H9 (cell line): ENCODE measurements at regions not wholly inside any gene's neighbourhood (a gene's known extent, or its start where the extent isn't known, plus 50 kb on each side); places are given as distances from the start of the nearest gene placed in this dataset.

Source experiments
- DNase-seq: peaks from one replicate; pipeline ENCODE4 v3.0.0-alpha.2; 2017
- H2AFZ ChIP-seq: one replicate; pipeline ENCODE4 v1.6.1; 2013; ENCODE audit warnings: mild to moderate bottlenecking, low read length, control low read depth, moderate library complexity
- H2AK5ac ChIP-seq: 2 replicates; pipeline ENCODE4 v1.6.1; 2013; ENCODE audit warnings: low read length, control low read depth, mixed read lengths; ENCODE audit not compliant: insufficient read length
- H2BK120ac ChIP-seq: one replicate; pipeline ENCODE4 v1.6.1; 2013; ENCODE audit warnings: low read depth, mild to moderate bottlenecking, low read length, control low read depth, inconsistent platforms; ENCODE audit not compliant: poor library complexity, severe bottlenecking
- H2BK12ac ChIP-seq: 2 replicates; pipeline ENCODE4 v1.6.1; 2013; ENCODE audit warnings: low read length, control low read depth, mixed read lengths, low read depth; ENCODE audit not compliant: insufficient read length
- H2BK15ac ChIP-seq: 2 replicates; pipeline ENCODE4 v1.6.1; 2013; ENCODE audit warnings: low read depth, low read length, control low read depth
- H2BK20ac ChIP-seq: one replicate; pipeline ENCODE4 v1.6.1; 2013; ENCODE audit warnings: low read depth, mild to moderate bottlenecking, low read length, control low read depth, inconsistent platforms; ENCODE audit not compliant: poor library complexity, severe bottlenecking
- H2BK5ac ChIP-seq: 2 replicates; pipeline ENCODE4 v1.6.1; 2013; ENCODE audit warnings: low read length, control low read depth, mixed read lengths; ENCODE audit not compliant: insufficient read length
- H3K14ac ChIP-seq: 2 replicates; pipeline ENCODE4 v1.6.1; 2013; ENCODE audit warnings: low read length, control low read depth; ENCODE audit not compliant: insufficient read depth
- H3K18ac ChIP-seq: 2 replicates; pipeline ENCODE4 v1.6.1; 2013; ENCODE audit warnings: low read depth, mild to moderate bottlenecking, mixed read lengths, low read length, control low read depth; ENCODE audit not compliant: insufficient read length
- H3K23ac ChIP-seq: 2 replicates; pipeline ENCODE4 v1.6.1; 2013; ENCODE audit warnings: low read length, control low read depth, mixed read lengths, low read depth; ENCODE audit not compliant: insufficient read length
- H3K23me2 ChIP-seq: 2 replicates; pipeline ENCODE4 v1.6.1; 2013; ENCODE audit warnings: low read depth, mild to moderate bottlenecking, mixed read lengths, low read length, control low read depth; ENCODE audit not compliant: insufficient read length, poor library complexity, severe bottlenecking
- H3K27ac ChIP-seq: 2 replicates; pipeline ENCODE4 v1.5.1; 2013; ENCODE audit warnings: low read length, control low read depth, mixed read lengths, low read depth; ENCODE audit not compliant: insufficient read length
- H3K27me3 ChIP-seq: 2 replicates; pipeline ENCODE4 v1.6.1; 2013; ENCODE audit warnings: low read length, control low read depth, inconsistent platforms; ENCODE audit not compliant: insufficient read depth
- H3K4ac ChIP-seq: 2 replicates; pipeline ENCODE4 v1.6.1; 2013; ENCODE audit warnings: low read depth, mild to moderate bottlenecking, control low read depth, inconsistent platforms, low read length, moderate library complexity
- H3K4me1 ChIP-seq: 2 replicates; pipeline ENCODE4 v1.6.1; 2013; ENCODE audit warnings: low read length, control low read depth, inconsistent platforms; ENCODE audit not compliant: insufficient read depth
- H3K4me2 ChIP-seq: 2 replicates; pipeline ENCODE4 v1.6.1; 2013; ENCODE audit warnings: low read length, control low read depth, mixed read lengths; ENCODE audit not compliant: insufficient read length, insufficient read depth
- H3K56ac ChIP-seq: 2 replicates; pipeline ENCODE4 v1.6.1; 2013; ENCODE audit warnings: low read depth, mild to moderate bottlenecking, mixed read lengths, low read length, control low read depth; ENCODE audit not compliant: insufficient read length
- H3K79me1 ChIP-seq: 2 replicates; pipeline ENCODE4 v1.6.1; 2013; ENCODE audit warnings: low read depth, mild to moderate bottlenecking, moderate library complexity, low read length, control low read depth, inconsistent platforms; ENCODE audit not compliant: insufficient read depth, poor library complexity, severe bottlenecking
- H3K79me2 ChIP-seq: 2 replicates; pipeline ENCODE4 v1.6.1; 2013; ENCODE audit warnings: low read length, control low read depth, inconsistent platforms; ENCODE audit not compliant: insufficient read depth
- H3K9ac ChIP-seq: 2 replicates; pipeline ENCODE4 v1.6.1; 2013; ENCODE audit warnings: low read length, control low read depth, mixed read lengths; ENCODE audit not compliant: insufficient read length; ENCODE audit errors: extremely low read depth
- H3K9me3 ChIP-seq: one replicate; pipeline ENCODE4 v1.6.1; 2013; ENCODE audit warnings: low read depth, low read length, inconsistent platforms; ENCODE audit not compliant: control insufficient read depth
- H3T11ph ChIP-seq: one replicate; pipeline ENCODE4 v1.6.1; 2013; ENCODE audit warnings: mild to moderate bottlenecking, low read length, control low read depth, inconsistent platforms
- H4K20me1 ChIP-seq: one replicate; pipeline ENCODE4 v1.6.1; 2013; ENCODE audit not compliant: control insufficient read depth, insufficient read length, insufficient read depth
- H4K5ac ChIP-seq: 2 replicates; pipeline ENCODE4 v1.6.1; 2013; ENCODE audit warnings: low read depth, mild to moderate bottlenecking, mixed read lengths, low read length, control low read depth; ENCODE audit not compliant: insufficient read length
- H4K8ac ChIP-seq: replicated peaks from 2 replicates; pipeline ENCODE4 v1.6.1; 2013; ENCODE audit warnings: low read length, control low read depth, mixed read lengths, low read depth; ENCODE audit not compliant: insufficient read length
- H4K91ac ChIP-seq: 2 replicates; pipeline ENCODE4 v1.6.1; 2013; ENCODE audit warnings: low read depth, mild to moderate bottlenecking, moderate library complexity, mixed read lengths, low read length, control low read depth; ENCODE audit not compliant: insufficient read length
- H3K27ac Mint-ChIP-seq, 3 experiments: 2 replicates in 2 of 3; 3 replicates in 1 of 3; pipeline ENCODE4 v1.8.0; 2020 to 2021; ENCODE audit warnings: mixed read lengths in 3 of 3, mild to moderate bottlenecking in 1 of 3, moderate library complexity in 1 of 3
- H3K27me3 Mint-ChIP-seq: 2 replicates; pipeline ENCODE4 v1.8.0; 2021; ENCODE audit warnings: low read depth, mild to moderate bottlenecking, moderate library complexity, mixed read lengths
- H3K36me3 Mint-ChIP-seq, 3 experiments: 2 replicates in 2 of 3; 3 replicates in 1 of 3; pipeline ENCODE4 v1.8.0; 2020 to 2021; ENCODE audit warnings: low read depth in 3 of 3, mixed read lengths in 3 of 3; ENCODE audit not compliant: insufficient read depth in 1 of 3
- H3K4me1 Mint-ChIP-seq, 2 experiments: 2 replicates each; pipeline ENCODE4 v1.8.0; 2020; ENCODE audit warnings: mixed read lengths in 2 of 2
- H3K4me3 Mint-ChIP-seq, 2 experiments: 2 replicates in 1 of 2; 3 replicates in 1 of 2; pipeline ENCODE4 v1.8.0; 2020 to 2021; ENCODE audit warnings: mild to moderate bottlenecking in 2 of 2, mixed read lengths in 2 of 2, moderate library complexity in 1 of 2
- H3K9me3 Mint-ChIP-seq, 2 experiments: 2 replicates in 1 of 2; 3 replicates in 1 of 2; pipeline ENCODE4 v1.8.0; 2020; ENCODE audit warnings: mild to moderate bottlenecking in 2 of 2, mixed read lengths in 2 of 2, moderate library complexity in 1 of 2
- CTCF ChIP-seq: fragments of 200-600 bp; sonication (generic); conservative IDR thresholded peaks from 3 replicates; pipeline ENCODE4 v1.8.0; 2021; ENCODE audit warnings: antibody characterized with exemption, mild to moderate bottlenecking
- WGBS: extraction: QIAGEN DNeasy Blood & Tissue Kit; methylation state at CpG from one replicate; pipeline ENCODE4 v1.1.7; 2013; ENCODE audit warnings: missing lambda C conversion rate, low lambda C conversion rate, mixed read lengths; ENCODE audit not compliant: insufficient read length; ENCODE audit errors: extremely low coverage; 5-methylcytosine and 5-hydroxymethylcytosine counted together

- H3K27me3 ChIP-seq: no peaks in the 10 kb centered on the region
Observed at GRCh38 chr4:185915271-185915670, 103.3 kb upstream of the SORBS2 start.

More at GRCh38 chr4:185915271-185915670, 103.3 kb upstream of the SORBS2 start:
- Mint-ChIP-seq H3K9me3 (no peaks in the 10 kb centered on the region), H3K27me3 (no peaks in the 10 kb centered on the region), H3K27ac (no peak overlapping the region), H3K36me3 (no peaks in the 10 kb centered on the region), H3K4me1 (peaks cover 33 to 35% of the 10 kb centered on the region in 2 experiments), H3K4me3 (no peak overlapping the region)
- Histone ChIP-seq H3K9ac (no peak overlapping the region), H3K18ac (no peak overlapping the region), H4K91ac (no peak overlapping the region), H2AFZ (no peak overlapping the region), H4K20me1 (no peaks in the 10 kb centered on the region), H3K79me2 (no peaks in the 10 kb centered on the region), H3K79me1 (no peaks in the 10 kb centered on the region), H4K5ac (no peak overlapping the region), H3K23me2 (no peaks in the 10 kb centered on the region), H3K4me1 (peaks cover 5% of the 10 kb centered on the region; the same call in 1 of the 2 replicates), H3K56ac (no peak overlapping the region), H3K9me3 (no peaks in the 10 kb centered on the region), H2BK20ac (no peak overlapping the region), H2BK120ac (no peak overlapping the region), H2BK12ac (no peak overlapping the region), H2BK15ac (no peak overlapping the region), H3K14ac (no peak overlapping the region), H3K4me2 (no peak overlapping the region), H3K4ac (no peak overlapping the region), H2BK5ac (no peak overlapping the region), H3T11ph (no peak overlapping the region), H3K23ac (no peak overlapping the region), H2AK5ac (no peak overlapping the region), H4K8ac (no peak overlapping the region), H3K27ac (no peak overlapping the region)
- no peak for DNase-seq
- no CpG with 5 or more reads among the region's 2 CpGs for WGBS
- TF ChIP-seq CTCF: no peak
